ENCODE measurements at regions not wholly inside any gene's neighbourhood (a gene's known extent, or its start where the extent isn't known, plus 50 kb on each side); places are given as distances from the start of the nearest gene placed in this dataset.

- ATAC-seq: no peak; the same call in 2 of the 3 replicates
- TF ChIP-seq CSDC2 (CRISPR knock-in tag; IDR thresholded peaks at IDR 0.05) (no peak), RARB (CRISPR knock-in tag; IDR thresholded peaks at IDR 0.05) (no peak), ZFP30 (CRISPR knock-in tag; IDR thresholded peaks at IDR 0.05) (no peak), GLIS3 (CRISPR knock-in tag; IDR thresholded peaks at IDR 0.05) (no peak), SNAI2 (CRISPR knock-in tag; IDR thresholded peaks at IDR 0.05) (no peak), CREB5 (CRISPR knock-in tag; IDR thresholded peaks at IDR 0.05; ENCODE audit: low read depth) (no peak), OSR1 (CRISPR knock-in tag; IDR thresholded peaks at IDR 0.05) (no peak), TCF4 (CRISPR knock-in tag; IDR thresholded peaks at IDR 0.05; ENCODE audit: borderline replicate concordance) (no peak), ISL1 (CRISPR knock-in tag; IDR thresholded peaks at IDR 0.05) (no peak), ZNF70 (CRISPR knock-in tag; IDR thresholded peaks at IDR 0.05) (no peak), BACH2 (CRISPR knock-in tag; IDR thresholded peaks at IDR 0.05; ENCODE audit: borderline replicate concordance) (no peak), POU6F1 (CRISPR knock-in tag; IDR thresholded peaks at IDR 0.05; ENCODE audit: borderline replicate concordance, low read depth) (no peak), ZC3H10 (CRISPR knock-in tag; IDR thresholded peaks at IDR 0.05) (no peak), PPARA (CRISPR knock-in tag; IDR thresholded peaks at IDR 0.05; ENCODE audit: borderline replicate concordance) (no peak)
Observed at GRCh38 chrX:30373479-30373878, 64.3 kb upstream of the NR0B1 start.

- ATAC-seq: no peak
- TF ChIP-seq TCF4 (CRISPR knock-in tag; IDR thresholded peaks at IDR 0.05; ENCODE audit: borderline replicate concordance) (no peak), CSRNP3 (CRISPR knock-in tag; IDR thresholded peaks at IDR 0.05) (no peak), ARNTL (CRISPR knock-in tag; IDR thresholded peaks at IDR 0.05; ENCODE audit: borderline replicate concordance, low read depth) (no peak), CSDC2 (CRISPR knock-in tag; IDR thresholded peaks at IDR 0.05) (no peak), ZNF8 (CRISPR knock-in tag; IDR thresholded peaks at IDR 0.05) (no peak), ZNF70 (CRISPR knock-in tag; IDR thresholded peaks at IDR 0.05) (no peak), TSHZ2 (CRISPR knock-in tag; IDR thresholded peaks at IDR 0.05) (no peak), CREB5 (CRISPR knock-in tag; IDR thresholded peaks at IDR 0.05; ENCODE audit: low read depth) (no peak), ZC3H10 (CRISPR knock-in tag; IDR thresholded peaks at IDR 0.05) (no peak), ZNF565 (CRISPR knock-in tag; conservative IDR thresholded peaks at IDR 0.05; ENCODE audit: low read depth) (no peak), GLIS3 (CRISPR knock-in tag; IDR thresholded peaks at IDR 0.05) (no peak), ISL1 (CRISPR knock-in tag; IDR thresholded peaks at IDR 0.05) (no peak)
Observed at GRCh38 chrX:30364229-30364628, 55.0 kb upstream of the NR0B1 start.
